WTC11 (cell line): ENCODE measurements at regions not wholly inside any gene's neighbourhood (a gene's known extent, or its start where the extent isn't known, plus 50 kb on each side); places are given as distances from the start of the nearest gene placed in this dataset.

Source experiments
- ATAC-seq: fragments of 200-7000 bp; cut with Tn5 transposase; 2 replicates; pipeline ENCODE4 v1.10.0; 2021; ENCODE audit warnings: mild to moderate bottlenecking, moderate library complexity
- CTCF ChIA-PET: fragments of 300-600 bp; sonication (Branson Sonifier 250); formaldehyde crosslinking; loops from one replicate; lab custom pipeline; 2021; ENCODE audit warnings: antibody characterized with exemption; lab: Charles Lee
- POLR2A ChIA-PET: fragments of 350-600 bp; sonication (Branson Sonifier 250); formaldehyde crosslinking; loops from one replicate; lab custom pipeline; 2021; ENCODE audit warnings: antibody characterized with exemption; lab: Charles Lee
- DNase-seq: peaks from one replicate; pipeline ENCODE4 v3.0.0; 2021; ENCODE audit warnings: low spot score
- H3K27ac Mint-ChIP-seq: 2 replicates; pipeline ENCODE4 v1.8.0; 2021; ENCODE audit warnings: mixed read lengths
- H3K27me3 Mint-ChIP-seq: 2 replicates; pipeline ENCODE4 v1.8.0; 2021; ENCODE audit warnings: low read depth, mild to moderate bottlenecking, moderate library complexity, mixed read lengths
- H3K36me3 Mint-ChIP-seq: 2 replicates; pipeline ENCODE4 v1.8.0; 2021; ENCODE audit warnings: mixed read lengths
- H3K4me1 Mint-ChIP-seq: 2 replicates; pipeline ENCODE4 v1.8.0; 2022; ENCODE audit warnings: mixed read lengths
- H3K4me3 Mint-ChIP-seq: 2 replicates; pipeline ENCODE4 v1.8.0; 2021; ENCODE audit warnings: mild to moderate bottlenecking, moderate library complexity, mixed read lengths
- H3K9me3 Mint-ChIP-seq: 2 replicates; pipeline ENCODE4 v1.8.0; 2021; ENCODE audit warnings: mixed read lengths
- ATF1 ChIP-seq: sonication (generic); formaldehyde crosslinking; IDR thresholded peaks from 2 replicates; pipeline ENCODE4 v1.8.1; 2023; ENCODE audit warnings: mild to moderate bottlenecking, moderate library complexity, missing genetic modification reagents
- CREM ChIP-seq: sonication (generic); formaldehyde crosslinking; IDR thresholded peaks from 2 replicates; pipeline ENCODE4 v1.8.1; 2022; ENCODE audit warnings: mild to moderate bottlenecking, missing genetic modification reagents, moderate library complexity
- ESRRA ChIP-seq: sonication (generic); formaldehyde crosslinking; IDR thresholded peaks from 2 replicates; pipeline ENCODE4 v1.8.1; 2022; ENCODE audit warnings: mild to moderate bottlenecking, missing genetic modification reagents, borderline replicate concordance
- FOXJ3 ChIP-seq: sonication (generic); formaldehyde crosslinking; IDR thresholded peaks from 2 replicates; pipeline ENCODE4 v1.9.0; 2021; ENCODE audit warnings: missing genetic modification reagents, mild to moderate bottlenecking, borderline replicate concordance
- JAZF1 ChIP-seq: fragments of 250-450 bp; sonication (Bioruptor Pico); IDR thresholded peaks from 2 replicates; pipeline ENCODE4 v1.9.0; 2021; ENCODE audit warnings: moderate library complexity, mild to moderate bottlenecking, inconsistent platforms
- JUN ChIP-seq: sonication (generic); formaldehyde crosslinking; IDR thresholded peaks from 2 replicates; pipeline ENCODE4 v1.8.0; 2023; ENCODE audit warnings: mild to moderate bottlenecking, missing genetic modification reagents
- KAT7 ChIP-seq: sonication (generic); formaldehyde crosslinking; IDR thresholded peaks from 2 replicates; pipeline ENCODE4 v1.8.1; 2023; ENCODE audit warnings: missing genetic modification reagents, mild to moderate bottlenecking, borderline replicate concordance
- NR2C2 ChIP-seq: sonication (generic); formaldehyde crosslinking; IDR thresholded peaks from 2 replicates; pipeline ENCODE4 v1.8.0; 2022; ENCODE audit warnings: mild to moderate bottlenecking, missing genetic modification reagents
- NR3C1 ChIP-seq: sonication (generic); formaldehyde crosslinking; conservative IDR thresholded peaks from 2 replicates; pipeline ENCODE4 v1.8.1; 2023; ENCODE audit warnings: low read depth, mild to moderate bottlenecking, missing genetic modification reagents
- RORB ChIP-seq: fragments of 250-450 bp; sonication (Bioruptor Pico); IDR thresholded peaks from 2 replicates; pipeline ENCODE4 v1.9.0; 2021; ENCODE audit warnings: mild to moderate bottlenecking
- SMAD4 ChIP-seq: sonication (generic); formaldehyde crosslinking; IDR thresholded peaks from 2 replicates; pipeline ENCODE4 v1.8.0; 2022; ENCODE audit warnings: mild to moderate bottlenecking, missing genetic modification reagents
- SOX15 ChIP-seq: fragments of 250-450 bp; sonication (Bioruptor Pico); IDR thresholded peaks from 2 replicates; pipeline ENCODE4 v1.9.0; 2021; ENCODE audit warnings: mild to moderate bottlenecking
- TP53 ChIP-seq: sonication (generic); formaldehyde crosslinking; IDR thresholded peaks from 2 replicates; pipeline ENCODE4 v1.8.1; 2023; ENCODE audit warnings: mild to moderate bottlenecking, missing genetic modification reagents
- ZNF317 ChIP-seq: sonication (generic); formaldehyde crosslinking; IDR thresholded peaks from 2 replicates; pipeline ENCODE4 v1.8.1; 2023; ENCODE audit warnings: low read depth, mild to moderate bottlenecking, moderate library complexity, missing genetic modification reagents, borderline replicate concordance
- ZNF671 ChIP-seq: fragments of 250-450 bp; sonication (Bioruptor Pico); IDR thresholded peaks from 2 replicates; pipeline ENCODE4 v1.8.0; 2021; ENCODE audit warnings: mild to moderate bottlenecking
- TF ChIP-seq, protein P1 (sequence below): fragments of 200-600 bp; IDR thresholded peaks from 2 replicates; pipeline ENCODE4 v1.8.0; 2022; ENCODE audit warnings: antibody characterized with exemption
- TF ChIP-seq, protein P2 (sequence below): fragments of 250-450 bp; sonication (Bioruptor Pico); conservative IDR thresholded peaks from 2 replicates; pipeline ENCODE4 v1.9.0; 2021; ENCODE audit warnings: mild to moderate bottlenecking
- TF ChIP-seq, protein P3 (sequence below): sonication (generic); formaldehyde crosslinking; IDR thresholded peaks from 2 replicates; pipeline ENCODE4 v1.8.1; 2023; ENCODE audit warnings: mild to moderate bottlenecking, missing genetic modification reagents, moderate library complexity
- TF ChIP-seq, protein P4 (sequence below): sonication (generic); formaldehyde crosslinking; conservative IDR thresholded peaks from 2 replicates; pipeline ENCODE4 v1.8.1; 2023; ENCODE audit warnings: mild to moderate bottlenecking, low read depth, missing genetic modification reagents, moderate library complexity
- TF ChIP-seq, protein P5 (sequence below): sonication (generic); formaldehyde crosslinking; IDR thresholded peaks from 2 replicates; pipeline ENCODE4 v1.8.0; 2022; ENCODE audit warnings: mild to moderate bottlenecking, missing genetic modification reagents
- TF ChIP-seq, protein P6 (sequence below): sonication (generic); formaldehyde crosslinking; IDR thresholded peaks from 2 replicates; pipeline ENCODE4 v1.8.1; 2023; ENCODE audit warnings: mild to moderate bottlenecking, moderate library complexity, missing genetic modification reagents
- TF ChIP-seq, protein P7 (sequence below): fragments of 250-450 bp; sonication (Bioruptor Pico); IDR thresholded peaks from 2 replicates; pipeline ENCODE4 v1.9.0; 2021; ENCODE audit warnings: moderate library complexity, mild to moderate bottlenecking, inconsistent platforms, borderline replicate concordance
- TF ChIP-seq, protein P8 (sequence below): sonication (generic); formaldehyde crosslinking; IDR thresholded peaks from 2 replicates; pipeline ENCODE4 v1.8.0; 2022; ENCODE audit warnings: mild to moderate bottlenecking, missing genetic modification reagents
- TF ChIP-seq, protein P9 (sequence below): fragments of 250-450 bp; sonication (Bioruptor Pico); IDR thresholded peaks from 2 replicates; pipeline ENCODE4 v2.1.2; 2022; ENCODE audit warnings: mild to moderate bottlenecking, moderate library complexity

DNA sequence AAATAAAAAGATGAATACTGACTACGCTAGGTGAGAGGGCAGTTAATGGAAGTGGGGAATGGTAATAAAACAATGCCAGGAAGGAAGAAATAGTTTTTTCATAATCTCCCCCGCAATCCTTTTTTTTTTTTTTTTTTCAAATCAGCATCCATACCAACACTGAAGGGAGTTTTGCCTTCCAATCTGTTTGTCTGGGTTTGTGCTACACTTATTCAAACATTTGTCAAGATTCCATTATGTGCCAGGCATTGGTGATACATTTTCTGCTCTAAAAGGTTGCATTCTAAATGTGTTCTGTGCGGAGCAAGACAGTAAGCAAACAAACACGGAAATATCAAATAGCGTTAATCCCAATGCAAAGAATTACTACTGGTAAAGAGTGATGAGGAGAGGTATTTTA, 437.9 kb upstream of the BOD1L1 start (continued):
- TF ChIP-seq, protein P1, sequence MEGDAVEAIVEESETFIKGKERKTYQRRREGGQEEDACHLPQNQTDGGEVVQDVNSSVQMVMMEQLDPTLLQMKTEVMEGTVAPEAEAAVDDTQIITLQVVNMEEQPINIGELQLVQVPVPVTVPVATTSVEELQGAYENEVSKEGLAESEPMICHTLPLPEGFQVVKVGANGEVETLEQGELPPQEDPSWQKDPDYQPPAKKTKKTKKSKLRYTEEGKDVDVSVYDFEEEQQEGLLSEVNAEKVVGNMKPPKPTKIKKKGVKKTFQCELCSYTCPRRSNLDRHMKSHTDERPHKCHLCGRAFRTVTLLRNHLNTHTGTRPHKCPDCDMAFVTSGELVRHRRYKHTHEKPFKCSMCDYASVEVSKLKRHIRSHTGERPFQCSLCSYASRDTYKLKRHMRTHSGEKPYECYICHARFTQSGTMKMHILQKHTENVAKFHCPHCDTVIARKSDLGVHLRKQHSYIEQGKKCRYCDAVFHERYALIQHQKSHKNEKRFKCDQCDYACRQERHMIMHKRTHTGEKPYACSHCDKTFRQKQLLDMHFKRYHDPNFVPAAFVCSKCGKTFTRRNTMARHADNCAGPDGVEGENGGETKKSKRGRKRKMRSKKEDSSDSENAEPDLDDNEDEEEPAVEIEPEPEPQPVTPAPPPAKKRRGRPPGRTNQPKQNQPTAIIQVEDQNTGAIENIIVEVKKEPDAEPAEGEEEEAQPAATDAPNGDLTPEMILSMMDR, result no peak
- TF ChIP-seq ZNF317 (CRISPR knock-in tag) (no peak), SMAD4 (no peak), NR3C1 (CRISPR knock-in tag) (no peak), JUN (no peak), NR2C2 (CRISPR knock-in tag) (no peak), FOXJ3 (no peak), ZNF671 (CRISPR knock-in tag) (no peak), SOX15 (no peak), KAT7 (no peak)
- TF ChIP-seq, protein P2, sequence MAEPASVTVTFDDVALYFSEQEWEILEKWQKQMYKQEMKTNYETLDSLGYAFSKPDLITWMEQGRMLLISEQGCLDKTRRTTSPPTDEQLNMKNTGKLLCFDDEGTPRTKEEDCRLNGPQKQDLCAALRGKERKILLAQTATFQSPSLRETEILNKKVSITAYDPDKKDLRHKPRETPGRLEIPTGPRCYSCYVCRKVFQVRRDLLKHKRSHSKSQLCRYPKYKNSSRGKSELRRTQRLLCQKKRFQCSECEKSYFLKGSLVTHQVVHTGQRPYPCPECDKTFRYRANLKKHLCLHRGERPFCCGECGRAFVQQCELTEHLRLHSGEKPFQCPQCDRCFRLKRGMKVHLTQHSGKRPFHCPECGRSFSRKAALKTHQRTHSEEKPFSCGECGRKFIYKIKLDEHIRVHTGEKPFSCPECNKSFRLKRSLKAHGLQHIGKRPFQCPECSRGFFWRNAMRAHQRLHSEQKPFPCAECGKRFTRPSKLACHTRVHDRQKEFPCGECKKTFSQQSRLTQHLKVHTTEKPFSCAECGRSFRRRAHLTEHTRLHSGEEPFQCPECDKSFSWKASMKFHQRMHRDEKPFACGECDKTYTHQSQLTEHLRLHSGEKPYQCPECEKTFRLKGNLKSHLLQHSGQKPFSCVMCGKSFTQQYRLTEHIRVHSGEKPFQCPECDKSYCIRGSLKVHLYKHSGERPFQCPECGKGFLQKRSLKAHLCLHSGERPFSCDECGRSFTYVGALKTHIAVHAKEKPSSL (CRISPR knock-in tag), result no peak
- TF ChIP-seq, all 79 proteins: peak for 0

DNA sequence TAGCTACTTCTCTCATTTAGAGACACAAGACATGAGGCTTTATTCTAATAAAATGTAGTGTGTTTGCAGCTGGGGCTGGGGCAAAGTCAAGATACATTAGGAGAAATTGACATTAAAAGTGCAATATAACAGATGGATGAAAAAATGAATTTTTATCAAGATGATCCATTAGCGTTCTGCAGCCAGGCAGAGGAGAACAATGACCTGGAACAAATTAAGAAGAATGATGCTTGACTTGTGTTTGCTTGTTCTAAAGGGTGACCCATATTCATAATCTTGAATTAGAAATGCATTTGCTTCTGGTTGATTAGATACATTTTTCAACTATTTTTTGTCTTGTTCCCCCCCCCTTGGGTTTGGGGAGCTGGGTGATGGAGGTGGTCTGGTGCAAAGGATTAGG, 439.5 kb upstream of the BOD1L1 start:
- DNase-seq (no peak), ATAC-seq (no peak)
- ChIA-PET CTCF (no interaction called here), POLR2A (no interaction called here)
- Mint-ChIP-seq H3K9me3 (peaks cover 13% of the 10 kb centered on the region), H3K36me3 (peaks cover 5% of the 10 kb centered on the region), H3K4me1 (peaks cover 44% of the 10 kb centered on the region), H3K4me3 (no peak overlapping the region), H3K27me3 (no peaks in the 10 kb centered on the region), H3K27ac (no peak overlapping the region)
- TF ChIP-seq, protein P3, sequence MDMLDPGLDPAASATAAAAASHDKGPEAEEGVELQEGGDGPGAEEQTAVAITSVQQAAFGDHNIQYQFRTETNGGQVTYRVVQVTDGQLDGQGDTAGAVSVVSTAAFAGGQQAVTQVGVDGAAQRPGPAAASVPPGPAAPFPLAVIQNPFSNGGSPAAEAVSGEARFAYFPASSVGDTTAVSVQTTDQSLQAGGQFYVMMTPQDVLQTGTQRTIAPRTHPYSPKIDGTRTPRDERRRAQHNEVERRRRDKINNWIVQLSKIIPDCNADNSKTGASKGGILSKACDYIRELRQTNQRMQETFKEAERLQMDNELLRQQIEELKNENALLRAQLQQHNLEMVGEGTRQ, result no peak
- TF ChIP-seq ESRRA (CRISPR knock-in tag), result no peak
- no peak for TF ChIP-seq RORB (CRISPR knock-in tag)
- TF ChIP-seq JAZF1 (CRISPR knock-in tag), result no peak
- TF ChIP-seq, protein P4, sequence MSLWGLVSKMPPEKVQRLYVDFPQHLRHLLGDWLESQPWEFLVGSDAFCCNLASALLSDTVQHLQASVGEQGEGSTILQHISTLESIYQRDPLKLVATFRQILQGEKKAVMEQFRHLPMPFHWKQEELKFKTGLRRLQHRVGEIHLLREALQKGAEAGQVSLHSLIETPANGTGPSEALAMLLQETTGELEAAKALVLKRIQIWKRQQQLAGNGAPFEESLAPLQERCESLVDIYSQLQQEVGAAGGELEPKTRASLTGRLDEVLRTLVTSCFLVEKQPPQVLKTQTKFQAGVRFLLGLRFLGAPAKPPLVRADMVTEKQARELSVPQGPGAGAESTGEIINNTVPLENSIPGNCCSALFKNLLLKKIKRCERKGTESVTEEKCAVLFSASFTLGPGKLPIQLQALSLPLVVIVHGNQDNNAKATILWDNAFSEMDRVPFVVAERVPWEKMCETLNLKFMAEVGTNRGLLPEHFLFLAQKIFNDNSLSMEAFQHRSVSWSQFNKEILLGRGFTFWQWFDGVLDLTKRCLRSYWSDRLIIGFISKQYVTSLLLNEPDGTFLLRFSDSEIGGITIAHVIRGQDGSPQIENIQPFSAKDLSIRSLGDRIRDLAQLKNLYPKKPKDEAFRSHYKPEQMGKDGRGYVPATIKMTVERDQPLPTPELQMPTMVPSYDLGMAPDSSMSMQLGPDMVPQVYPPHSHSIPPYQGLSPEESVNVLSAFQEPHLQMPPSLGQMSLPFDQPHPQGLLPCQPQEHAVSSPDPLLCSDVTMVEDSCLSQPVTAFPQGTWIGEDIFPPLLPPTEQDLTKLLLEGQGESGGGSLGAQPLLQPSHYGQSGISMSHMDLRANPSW, result no peak
- TF ChIP-seq, protein P5, sequence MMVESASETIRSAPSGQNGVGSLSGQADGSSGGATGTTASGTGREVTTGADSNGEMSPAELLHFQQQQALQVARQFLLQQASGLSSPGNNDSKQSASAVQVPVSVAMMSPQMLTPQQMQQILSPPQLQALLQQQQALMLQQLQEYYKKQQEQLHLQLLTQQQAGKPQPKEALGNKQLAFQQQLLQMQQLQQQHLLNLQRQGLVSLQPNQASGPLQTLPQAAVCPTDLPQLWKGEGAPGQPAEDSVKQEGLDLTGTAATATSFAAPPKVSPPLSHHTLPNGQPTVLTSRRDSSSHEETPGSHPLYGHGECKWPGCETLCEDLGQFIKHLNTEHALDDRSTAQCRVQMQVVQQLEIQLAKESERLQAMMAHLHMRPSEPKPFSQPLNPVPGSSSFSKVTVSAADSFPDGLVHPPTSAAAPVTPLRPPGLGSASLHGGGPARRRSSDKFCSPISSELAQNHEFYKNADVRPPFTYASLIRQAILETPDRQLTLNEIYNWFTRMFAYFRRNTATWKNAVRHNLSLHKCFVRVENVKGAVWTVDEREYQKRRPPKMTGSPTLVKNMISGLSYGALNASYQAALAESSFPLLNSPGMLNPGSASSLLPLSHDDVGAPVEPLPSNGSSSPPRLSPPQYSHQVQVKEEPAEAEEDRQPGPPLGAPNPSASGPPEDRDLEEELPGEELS (CRISPR knock-in tag), result no peak
- TF ChIP-seq, protein P6, sequence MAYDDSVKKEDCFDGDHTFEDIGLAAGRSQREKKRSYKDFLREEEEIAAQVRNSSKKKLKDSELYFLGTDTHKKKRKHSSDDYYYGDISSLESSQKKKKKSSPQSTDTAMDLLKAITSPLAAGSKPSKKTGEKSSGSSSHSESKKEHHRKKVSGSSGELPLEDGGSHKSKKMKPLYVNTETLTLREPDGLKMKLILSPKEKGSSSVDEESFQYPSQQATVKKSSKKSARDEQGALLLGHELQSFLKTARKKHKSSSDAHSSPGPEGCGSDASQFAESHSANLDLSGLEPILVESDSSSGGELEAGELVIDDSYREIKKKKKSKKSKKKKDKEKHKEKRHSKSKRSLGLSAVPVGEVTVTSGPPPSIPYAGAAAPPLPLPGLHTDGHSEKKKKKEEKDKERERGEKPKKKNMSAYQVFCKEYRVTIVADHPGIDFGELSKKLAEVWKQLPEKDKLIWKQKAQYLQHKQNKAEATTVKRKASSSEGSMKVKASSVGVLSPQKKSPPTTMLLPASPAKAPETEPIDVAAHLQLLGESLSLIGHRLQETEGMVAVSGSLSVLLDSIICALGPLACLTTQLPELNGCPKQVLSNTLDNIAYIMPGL (CRISPR knock-in tag), result no peak
- TF ChIP-seq, protein P7, sequence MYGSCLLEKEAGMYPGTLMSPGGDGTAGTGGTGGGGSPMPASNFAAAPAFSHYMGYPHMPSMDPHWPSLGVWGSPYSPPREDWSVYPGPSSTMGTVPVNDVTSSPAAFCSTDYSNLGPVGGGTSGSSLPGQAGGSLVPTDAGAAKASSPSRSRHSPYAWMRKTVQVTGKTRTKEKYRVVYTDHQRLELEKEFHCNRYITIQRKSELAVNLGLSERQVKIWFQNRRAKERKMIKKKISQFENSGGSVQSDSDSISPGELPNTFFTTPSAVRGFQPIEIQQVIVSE (CRISPR knock-in tag), result no peak
- TF ChIP-seq TP53 (CRISPR knock-in tag), result no peak
- TF ChIP-seq SMAD4, result no peak
- no peak for TF ChIP-seq CREM (CRISPR knock-in tag)
- TF ChIP-seq ATF1 (CRISPR knock-in tag), result no peak
- TF ChIP-seq, protein P8, sequence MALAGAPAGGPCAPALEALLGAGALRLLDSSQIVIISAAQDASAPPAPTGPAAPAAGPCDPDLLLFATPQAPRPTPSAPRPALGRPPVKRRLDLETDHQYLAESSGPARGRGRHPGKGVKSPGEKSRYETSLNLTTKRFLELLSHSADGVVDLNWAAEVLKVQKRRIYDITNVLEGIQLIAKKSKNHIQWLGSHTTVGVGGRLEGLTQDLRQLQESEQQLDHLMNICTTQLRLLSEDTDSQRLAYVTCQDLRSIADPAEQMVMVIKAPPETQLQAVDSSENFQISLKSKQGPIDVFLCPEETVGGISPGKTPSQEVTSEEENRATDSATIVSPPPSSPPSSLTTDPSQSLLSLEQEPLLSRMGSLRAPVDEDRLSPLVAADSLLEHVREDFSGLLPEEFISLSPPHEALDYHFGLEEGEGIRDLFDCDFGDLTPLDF, result no peak
- TF ChIP-seq, protein P9, sequence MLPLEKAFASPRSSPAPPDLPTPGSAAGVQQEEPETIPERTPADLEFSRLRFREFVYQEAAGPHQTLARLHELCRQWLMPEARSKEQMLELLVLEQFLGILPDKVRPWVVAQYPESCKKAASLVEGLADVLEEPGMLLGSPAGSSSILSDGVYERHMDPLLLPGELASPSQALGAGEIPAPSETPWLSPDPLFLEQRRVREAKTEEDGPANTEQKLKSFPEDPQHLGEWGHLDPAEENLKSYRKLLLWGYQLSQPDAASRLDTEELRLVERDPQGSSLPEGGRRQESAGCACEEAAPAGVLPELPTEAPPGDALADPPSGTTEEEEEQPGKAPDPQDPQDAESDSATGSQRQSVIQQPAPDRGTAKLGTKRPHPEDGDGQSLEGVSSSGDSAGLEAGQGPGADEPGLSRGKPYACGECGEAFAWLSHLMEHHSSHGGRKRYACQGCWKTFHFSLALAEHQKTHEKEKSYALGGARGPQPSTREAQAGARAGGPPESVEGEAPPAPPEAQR (CRISPR knock-in tag), result no peak
